SK-N-SH treated with all-trans-retinoic acid at 6 μM for 48 hours (cell line): ENCODE measurements at regions not wholly inside any gene's neighbourhood (a gene's known extent, or its start where the extent isn't known, plus 50 kb on each side); places are given as distances from the start of the nearest gene placed in this dataset.

Experiments
- ATAC-seq: fragments of 200-7000 bp; cut with Tn5 transposase; 3 replicates; pipeline ENCODE4 v1.9.1; 2020; ENCODE audit warnings: mild to moderate bottlenecking, moderate library complexity
- ARNTL ChIP-seq: fragments of 450-650 bp; formaldehyde crosslinking; IDR thresholded peaks from 2 replicates; pipeline ENCODE4 v1.5.0; 2020; ENCODE audit warnings: low read depth, mild to moderate bottlenecking, moderate library complexity, borderline replicate concordance
- BACH2 ChIP-seq: fragments of 250-450 bp; sonication (Bioruptor Pico); IDR thresholded peaks from 2 replicates; pipeline ENCODE4 v1.9.0; 2021; ENCODE audit warnings: mild to moderate bottlenecking, borderline replicate concordance
- CREB5 ChIP-seq: fragments of 250-450 bp; sonication (Bioruptor Pico); IDR thresholded peaks from 2 replicates; pipeline ENCODE4 v1.5.1; 2020; ENCODE audit warnings: low read depth, mild to moderate bottlenecking, moderate library complexity
- CSDC2 ChIP-seq: fragments of 250-450 bp; sonication (Bioruptor Pico); IDR thresholded peaks from 2 replicates; pipeline ENCODE4 v1.5.0; 2020; ENCODE audit warnings: mild to moderate bottlenecking, moderate library complexity
- CSRNP3 ChIP-seq: fragments of 250-450 bp; sonication (Bioruptor Pico); IDR thresholded peaks from 2 replicates; pipeline ENCODE4 v1.5.1; 2021; ENCODE audit warnings: mild to moderate bottlenecking, moderate library complexity
- ESRRG ChIP-seq: fragments of 250-450 bp; sonication (Bioruptor Pico); IDR thresholded peaks from 2 replicates; pipeline ENCODE4 v1.6.1; 2021; ENCODE audit warnings: mild to moderate bottlenecking
- GLIS3 ChIP-seq: fragments of 250-450 bp; sonication (Bioruptor Pico); IDR thresholded peaks from 2 replicates; pipeline ENCODE4 v1.5.0; 2020; ENCODE audit warnings: mild to moderate bottlenecking, moderate library complexity
- ISL1 ChIP-seq: fragments of 250-450 bp; sonication (Bioruptor Pico); IDR thresholded peaks from 2 replicates; pipeline ENCODE4 v2.1.2; 2022; ENCODE audit warnings: mild to moderate bottlenecking, moderate library complexity
- OSR1 ChIP-seq: fragments of 250-450 bp; sonication (Bioruptor Pico); IDR thresholded peaks from 2 replicates; pipeline ENCODE4 v1.8.0; 2022; ENCODE audit warnings: moderate library complexity, mild to moderate bottlenecking, inconsistent platforms
- PPARA ChIP-seq: fragments of 250-450 bp; sonication (Bioruptor Pico); IDR thresholded peaks from 2 replicates; pipeline ENCODE4 v1.5.0; 2020; ENCODE audit warnings: mild to moderate bottlenecking, borderline replicate concordance
- RARB ChIP-seq: fragments of 250-450 bp; sonication (Bioruptor Pico); IDR thresholded peaks from 2 replicates; pipeline ENCODE4 v1.8.0; 2021; ENCODE audit warnings: mild to moderate bottlenecking, moderate library complexity
- SNAI2 ChIP-seq: fragments of 250-450 bp; sonication (Bioruptor Pico); IDR thresholded peaks from 2 replicates; pipeline ENCODE4 v1.5.0; 2020; ENCODE audit warnings: mild to moderate bottlenecking, moderate library complexity
- TCF4 ChIP-seq: fragments of 250-450 bp; sonication (Bioruptor Pico); IDR thresholded peaks from 2 replicates; pipeline ENCODE4 v1.8.0; 2021; ENCODE audit warnings: mild to moderate bottlenecking, moderate library complexity, borderline replicate concordance
- TOX ChIP-seq: fragments of 250-450 bp; sonication (Bioruptor Pico); IDR thresholded peaks from 2 replicates; pipeline ENCODE4 v1.8.0; 2021; ENCODE audit warnings: mild to moderate bottlenecking, moderate library complexity, borderline replicate concordance
- TSHZ2 ChIP-seq: fragments of 250-450 bp; sonication (Bioruptor Pico); IDR thresholded peaks from 2 replicates; pipeline ENCODE4 v1.5.0; 2020; ENCODE audit warnings: mild to moderate bottlenecking, moderate library complexity
- ZC3H10 ChIP-seq: fragments of 250-450 bp; sonication (Bioruptor Pico); IDR thresholded peaks from 2 replicates; pipeline ENCODE4 v1.5.1; 2021; ENCODE audit warnings: mild to moderate bottlenecking, moderate library complexity
- ZFP3 ChIP-seq: fragments of 250-450 bp; sonication (Bioruptor Pico); IDR thresholded peaks from 2 replicates; pipeline ENCODE4 v1.5.0; 2020; ENCODE audit warnings: mild to moderate bottlenecking, moderate library complexity
- ZFP30 ChIP-seq: fragments of 450-650 bp; formaldehyde crosslinking; IDR thresholded peaks from 2 replicates; pipeline ENCODE4 v1.5.0; 2022; ENCODE audit warnings: mild to moderate bottlenecking, moderate library complexity
- ZNF565 ChIP-seq: fragments of 450-650 bp; formaldehyde crosslinking; conservative IDR thresholded peaks from 2 replicates; pipeline ENCODE4 v1.5.0; 2020; ENCODE audit warnings: low read depth, mild to moderate bottlenecking, moderate library complexity
- ZNF70 ChIP-seq: fragments of 450-650 bp; formaldehyde crosslinking; IDR thresholded peaks from 2 replicates; pipeline ENCODE4 v1.5.0; 2020; ENCODE audit warnings: mild to moderate bottlenecking, moderate library complexity
- TF ChIP-seq, protein P1 (sequence below): fragments of 250-450 bp; sonication (Bioruptor Pico); IDR thresholded peaks from 2 replicates; pipeline ENCODE4 v1.8.0; 2021; ENCODE audit warnings: low read depth, mild to moderate bottlenecking, moderate library complexity, borderline replicate concordance
- TF ChIP-seq, protein P2 (sequence below): fragments of 250-450 bp; sonication (Bioruptor Pico); IDR thresholded peaks from 2 replicates; pipeline ENCODE4 v1.8.0; 2020; ENCODE audit warnings: mild to moderate bottlenecking, moderate library complexity, borderline replicate concordance

DNA sequence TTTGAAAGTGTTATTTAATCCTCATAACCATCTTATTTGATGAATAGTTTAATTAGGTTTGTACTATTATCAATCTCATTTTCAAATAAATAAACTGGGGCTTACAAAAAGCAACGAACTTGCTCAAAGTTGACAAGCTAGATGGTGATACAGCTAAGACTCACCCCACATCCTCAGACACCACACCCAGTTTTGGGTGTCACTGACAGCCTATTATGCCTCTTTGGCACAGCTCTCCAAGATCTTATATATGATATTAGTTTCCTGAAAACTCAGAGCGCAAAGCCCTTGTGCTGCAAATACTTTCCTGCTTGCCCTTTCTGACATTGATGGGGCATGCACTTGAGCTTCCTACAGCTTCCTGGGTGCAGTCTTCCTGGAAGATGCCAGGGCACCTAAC is 223.4 kb upstream of the GADL1 start:
- no peak for TF ChIP-seq ZNF565
- TF ChIP-seq TCF4: no peak
- no peak for TF ChIP-seq SNAI2 (CRISPR knock-in tag)
- TF ChIP-seq ESRRG (CRISPR knock-in tag): no peak
- TF ChIP-seq, protein P1, sequence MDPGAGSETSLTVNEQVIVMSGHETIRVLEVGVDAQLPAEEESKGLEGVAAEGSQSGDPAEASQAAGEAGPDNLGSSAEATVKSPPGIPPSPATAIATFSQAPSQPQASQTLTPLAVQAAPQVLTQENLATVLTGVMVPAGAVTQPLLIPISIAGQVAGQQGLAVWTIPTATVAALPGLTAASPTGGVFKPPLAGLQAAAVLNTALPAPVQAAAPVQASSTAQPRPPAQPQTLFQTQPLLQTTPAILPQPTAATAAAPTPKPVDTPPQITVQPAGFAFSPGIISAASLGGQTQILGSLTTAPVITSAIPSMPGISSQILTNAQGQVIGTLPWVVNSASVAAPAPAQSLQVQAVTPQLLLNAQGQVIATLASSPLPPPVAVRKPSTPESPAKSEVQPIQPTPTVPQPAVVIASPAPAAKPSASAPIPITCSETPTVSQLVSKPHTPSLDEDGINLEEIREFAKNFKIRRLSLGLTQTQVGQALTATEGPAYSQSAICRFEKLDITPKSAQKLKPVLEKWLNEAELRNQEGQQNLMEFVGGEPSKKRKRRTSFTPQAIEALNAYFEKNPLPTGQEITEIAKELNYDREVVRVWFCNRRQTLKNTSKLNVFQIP: no peak
- no peak for TF ChIP-seq CREB5
- no peak for TF ChIP-seq ARNTL (CRISPR knock-in tag)
- no peak for TF ChIP-seq CSRNP3
- TF ChIP-seq GLIS3 (CRISPR knock-in tag): no peak
- no peak for TF ChIP-seq ZNF70 (CRISPR knock-in tag)
- TF ChIP-seq ZFP30 (CRISPR knock-in tag): no peak
- TF ChIP-seq CSDC2 (CRISPR knock-in tag): no peak
- TF ChIP-seq PPARA (CRISPR knock-in tag): no peak
- TF ChIP-seq OSR1: no peak
- TF ChIP-seq BACH2: no peak
- ATAC-seq: no peak

- TF ChIP-seq ARNTL (CRISPR knock-in tag) (no peak), TSHZ2 (CRISPR knock-in tag) (no peak), SNAI2 (CRISPR knock-in tag) (no peak), ZNF70 (CRISPR knock-in tag) (no peak)
- TF ChIP-seq, protein P1: no peak
- TF ChIP-seq, all 23 proteins: peak for 0
- ATAC-seq: no peak
These were observed 229.9 kb upstream of the GADL1 start for GRCh38 chr3:31124373-31124772.

DNA sequence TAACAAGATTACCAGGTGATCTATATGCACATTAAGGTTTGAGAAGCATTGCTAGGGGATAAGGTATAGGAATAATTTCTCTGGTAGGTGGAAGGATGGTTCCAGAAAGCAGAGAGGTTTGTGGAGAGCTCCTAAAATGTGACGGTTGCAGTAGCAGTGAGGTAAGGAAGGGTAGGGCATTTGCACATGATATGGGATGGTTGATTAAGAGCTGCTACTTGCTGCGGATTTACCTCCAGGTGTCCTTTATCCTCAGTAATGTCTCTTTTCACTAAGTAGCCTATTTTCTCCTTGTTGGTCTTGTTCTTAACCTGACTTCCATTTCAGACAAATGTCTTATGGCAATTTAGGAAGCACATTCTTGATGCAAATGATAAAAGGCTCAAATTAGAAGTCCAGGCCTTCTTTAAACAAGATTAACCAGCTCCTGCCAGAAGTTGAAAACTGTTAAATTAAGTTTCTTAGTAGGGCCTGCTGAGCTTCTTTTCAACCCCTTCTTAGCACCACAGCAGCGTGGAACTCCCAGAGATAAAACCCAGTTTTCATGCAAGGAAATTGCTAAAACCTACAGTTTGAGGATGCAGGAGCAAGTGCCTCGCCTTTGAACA is 231.1 kb upstream of the GADL1 start:
- no peak for ATAC-seq
- no peak for TF ChIP-seq TCF4
- no peak for TF ChIP-seq ISL1
- TF ChIP-seq TOX (CRISPR knock-in tag): no peak
- TF ChIP-seq ESRRG (CRISPR knock-in tag): no peak
- no peak for TF ChIP-seq ZNF70 (CRISPR knock-in tag)
- TF ChIP-seq SNAI2 (CRISPR knock-in tag): no peak
- TF ChIP-seq PPARA (CRISPR knock-in tag): no peak
- TF ChIP-seq, protein P1: no peak
- TF ChIP-seq OSR1: no peak
- TF ChIP-seq RARB (CRISPR knock-in tag): no peak
- no peak for TF ChIP-seq ZFP3
- no peak for TF ChIP-seq ZC3H10 (CRISPR knock-in tag)
- TF ChIP-seq, protein P2, sequence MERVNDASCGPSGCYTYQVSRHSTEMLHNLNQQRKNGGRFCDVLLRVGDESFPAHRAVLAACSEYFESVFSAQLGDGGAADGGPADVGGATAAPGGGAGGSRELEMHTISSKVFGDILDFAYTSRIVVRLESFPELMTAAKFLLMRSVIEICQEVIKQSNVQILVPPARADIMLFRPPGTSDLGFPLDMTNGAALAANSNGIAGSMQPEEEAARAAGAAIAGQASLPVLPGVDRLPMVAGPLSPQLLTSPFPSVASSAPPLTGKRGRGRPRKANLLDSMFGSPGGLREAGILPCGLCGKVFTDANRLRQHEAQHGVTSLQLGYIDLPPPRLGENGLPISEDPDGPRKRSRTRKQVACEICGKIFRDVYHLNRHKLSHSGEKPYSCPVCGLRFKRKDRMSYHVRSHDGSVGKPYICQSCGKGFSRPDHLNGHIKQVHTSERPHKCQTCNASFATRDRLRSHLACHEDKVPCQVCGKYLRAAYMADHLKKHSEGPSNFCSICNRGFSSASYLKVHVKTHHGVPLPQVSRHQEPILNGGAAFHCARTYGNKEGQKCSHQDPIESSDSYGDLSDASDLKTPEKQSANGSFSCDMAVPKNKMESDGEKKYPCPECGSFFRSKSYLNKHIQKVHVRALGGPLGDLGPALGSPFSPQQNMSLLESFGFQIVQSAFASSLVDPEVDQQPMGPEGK (CRISPR knock-in tag): no peak
- TF ChIP-seq ZFP30 (CRISPR knock-in tag): no peak
